ENCODE measurements at regions not wholly inside any gene's neighbourhood (a gene's known extent, or its start where the extent isn't known, plus 50 kb on each side); places are given as distances from the start of the nearest gene placed in this dataset.

DNA sequence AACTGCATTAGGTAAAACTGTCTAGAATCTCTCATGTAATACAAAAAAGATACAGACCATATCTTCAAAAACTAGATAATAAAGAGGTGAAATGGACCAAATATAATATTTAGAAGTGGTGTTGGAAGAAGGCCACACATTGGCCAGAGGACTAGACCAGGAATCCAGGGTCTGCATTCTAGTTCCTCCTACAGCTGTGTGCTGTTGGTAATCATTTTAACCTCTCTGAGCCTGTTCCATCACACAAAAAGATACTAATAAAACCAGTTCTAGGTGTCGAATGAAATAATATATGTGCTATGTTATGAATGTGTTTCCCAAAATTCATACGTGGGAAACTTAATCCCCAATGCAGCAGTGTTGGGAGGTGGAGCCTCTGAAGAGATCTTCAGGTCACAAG lies 111.6 kb upstream of the RREB1 start:
- H3K18ac ChIP-seq (ENCODE audit: low read length) = no peak overlapping the region
- no peak overlapping the region for H3K4me3 ChIP-seq (ENCODE audit: low read length)
- no peaks in the 10 kb centered on the region for H3K36me3 ChIP-seq (ENCODE audit: control insufficient read depth, insufficient read depth, low read length)

DNA sequence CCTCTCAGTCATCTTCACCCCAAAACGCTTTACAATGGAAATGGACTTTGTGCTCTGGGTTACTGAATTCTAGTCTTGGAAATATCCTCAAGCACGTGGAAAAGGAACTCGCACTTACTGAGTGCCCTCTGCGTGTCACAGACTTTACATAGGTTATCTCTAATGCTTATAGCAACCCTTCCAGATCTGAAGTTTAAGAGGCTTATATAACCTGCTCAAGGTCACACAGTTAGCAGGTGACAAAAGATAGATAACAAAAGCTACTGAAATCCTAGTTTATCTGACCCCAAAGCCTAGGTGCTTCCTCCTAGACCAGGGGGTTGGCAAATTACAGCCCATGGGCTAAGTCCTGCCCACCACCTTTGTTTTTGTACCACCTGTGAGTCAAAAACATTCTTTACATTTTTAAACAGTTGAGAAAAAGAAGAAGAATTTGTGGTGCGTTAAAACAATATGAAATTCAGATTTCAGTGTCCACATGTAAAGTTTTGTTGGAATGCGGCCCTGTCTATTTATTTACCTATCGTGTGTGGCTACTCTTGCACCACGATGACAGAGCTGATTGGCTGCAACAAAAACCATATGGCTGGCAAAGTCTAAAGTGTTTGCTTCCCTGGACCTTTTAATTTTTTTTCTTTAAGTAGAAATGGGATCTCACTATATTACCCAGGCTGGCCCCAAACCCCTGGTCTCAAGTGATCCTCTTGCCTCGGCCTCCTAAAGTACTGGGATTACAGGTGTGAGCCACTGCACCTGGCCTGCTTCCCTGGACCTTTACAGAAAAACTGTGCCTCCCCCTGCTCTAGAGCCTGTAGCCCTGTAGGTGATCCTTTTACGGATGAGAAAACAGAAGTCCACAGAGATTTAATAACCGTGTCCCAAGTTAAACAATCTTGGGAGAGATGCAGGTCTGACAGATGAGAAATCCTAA lies 110.2 kb upstream of the RREB1 start:
- H3K79me2 ChIP-seq (ENCODE audit: control insufficient read depth, insufficient read depth, low read length) = no peaks in the 10 kb centered on the region
- H2BK15ac ChIP-seq (replicated peaks; ENCODE audit: low read depth) = no peak overlapping the region
- H3K18ac ChIP-seq (ENCODE audit: low read length) = no peak overlapping the region
- peak overlapping the region; percentile 3 for H3K56ac ChIP-seq (ENCODE audit: low read length)
- no CpG with 5 or more reads among the region's 11 CpGs for WGBS (ENCODE audit: extremely low coverage, insufficient coverage, low lambda C conversion rate)
- H4K8ac ChIP-seq (ENCODE audit: low read depth, low read length) = no peak overlapping the region
- H3K79me1 ChIP-seq (ENCODE audit: low read length) = no peaks in the 10 kb centered on the region
- H3K9ac ChIP-seq (ENCODE audit: low read length) = no peak overlapping the region
- peak overlapping the region; percentile 59 for H3K4ac ChIP-seq (ENCODE audit: low read depth, low read length)
- no peak overlapping the region for H3K27ac ChIP-seq (ENCODE audit: low read depth, low read length)
- H3K4me3 ChIP-seq (ENCODE audit: low read length) = no peak overlapping the region
- no peak overlapping the region for H3K23ac ChIP-seq (ENCODE audit: low read length)
- H2BK5ac ChIP-seq (ENCODE audit: low read length) = no peak overlapping the region
- no peaks in the 10 kb centered on the region for H3K27me3 ChIP-seq (ENCODE audit: insufficient read depth, low read length, poor library complexity)
- no peak for DNase-seq
- no peak overlapping the region for H2AK5ac ChIP-seq (ENCODE audit: low read length)
- no peaks in the 10 kb centered on the region for H3K4me1 ChIP-seq (ENCODE audit: control insufficient read depth, low read depth, low read length)
- H4K5ac ChIP-seq (ENCODE audit: low read length) = no peak overlapping the region
- H3K36me3 ChIP-seq (ENCODE audit: control insufficient read depth, insufficient read depth, low read length) = no peaks in the 10 kb centered on the region
- no peak overlapping the region for H2BK120ac ChIP-seq (ENCODE audit: low read depth, low read length)
- no peak overlapping the region for H3K4me2 ChIP-seq (ENCODE audit: low read length)

More for the DNA sequence above, 111.6 kb upstream of the RREB1 start:
- Histone ChIP-seq H2BK120ac (ENCODE audit: low read depth, low read length) (no peak overlapping the region), H3K79me1 (ENCODE audit: low read length) (no peaks in the 10 kb centered on the region), H3K9ac (ENCODE audit: low read length) (no peak overlapping the region), H3K4me2 (ENCODE audit: low read length) (no peak overlapping the region), H3K4ac (ENCODE audit: low read depth, low read length) (no peak overlapping the region), H2BK15ac (replicated peaks; ENCODE audit: low read depth) (no peak overlapping the region), H4K8ac (ENCODE audit: low read depth, low read length) (no peak overlapping the region), H3K27ac (ENCODE audit: low read depth, low read length) (no peak overlapping the region), H2BK5ac (ENCODE audit: low read length) (no peak overlapping the region), H2AK5ac (ENCODE audit: low read length) (no peak overlapping the region), H3K56ac (ENCODE audit: low read length) (no peak overlapping the region), H4K5ac (ENCODE audit: low read length) (no peak overlapping the region), H3K27me3 (ENCODE audit: insufficient read depth, low read length, poor library complexity) (no peaks in the 10 kb centered on the region), H3K4me1 (ENCODE audit: control insufficient read depth, low read depth, low read length) (no peaks in the 10 kb centered on the region), H3K79me2 (ENCODE audit: control insufficient read depth, insufficient read depth, low read length) (no peaks in the 10 kb centered on the region), H3K23ac (ENCODE audit: low read length) (no peak overlapping the region)
- no peak for DNase-seq
- no CpG with 5 or more reads among the region's 2 CpGs for WGBS (ENCODE audit: extremely low coverage, insufficient coverage, low lambda C conversion rate)

DNA sequence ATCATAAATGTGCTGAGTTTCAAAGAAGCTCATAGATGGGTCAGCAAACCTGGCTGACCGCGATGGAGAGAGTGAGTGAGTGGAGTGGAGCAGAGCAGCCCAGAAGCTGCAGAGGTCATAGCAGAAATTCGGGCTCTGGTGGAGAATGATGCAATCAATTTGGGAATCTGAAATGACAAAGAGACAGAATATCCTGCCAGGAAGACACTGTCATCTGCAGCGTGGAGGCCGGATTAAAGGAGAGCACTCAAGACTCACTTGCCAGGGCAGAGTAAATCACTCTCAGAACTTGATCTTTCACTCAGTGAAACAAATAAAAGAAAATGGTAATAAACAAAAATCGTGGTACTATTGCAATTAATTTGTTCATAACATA lies 109.6 kb upstream of the RREB1 start:
- Histone ChIP-seq H4K5ac (ENCODE audit: low read length) (no peak overlapping the region), H3K23ac (ENCODE audit: low read length) (no peak overlapping the region), H3K27me3 (ENCODE audit: insufficient read depth, low read length, poor library complexity) (no peaks in the 10 kb centered on the region), H2BK5ac (ENCODE audit: low read length) (no peak overlapping the region), H3K36me3 (ENCODE audit: control insufficient read depth, insufficient read depth, low read length) (no peaks in the 10 kb centered on the region), H3K4me2 (ENCODE audit: low read length) (no peak overlapping the region), H2BK120ac (ENCODE audit: low read depth, low read length) (no peak overlapping the region), H3K4me1 (ENCODE audit: control insufficient read depth, low read depth, low read length) (no peaks in the 10 kb centered on the region), H3K4me3 (ENCODE audit: low read length) (no peak overlapping the region), H2BK15ac (replicated peaks; ENCODE audit: low read depth) (no peak overlapping the region), H3K56ac (ENCODE audit: low read length) (peak overlapping the region; percentile 3), H3K79me2 (ENCODE audit: control insufficient read depth, insufficient read depth, low read length) (no peaks in the 10 kb centered on the region), H3K9ac (ENCODE audit: low read length) (no peak overlapping the region), H3K4ac (ENCODE audit: low read depth, low read length) (no peak overlapping the region), H3K27ac (ENCODE audit: low read depth, low read length) (no peak overlapping the region), H4K8ac (ENCODE audit: low read depth, low read length) (no peak overlapping the region), H3K18ac (ENCODE audit: low read length) (no peak overlapping the region), H3K79me1 (ENCODE audit: low read length) (no peaks in the 10 kb centered on the region), H2AK5ac (ENCODE audit: low read length) (no peak overlapping the region)
- peak; percentile 35 for DNase-seq
- WGBS (ENCODE audit: extremely low coverage, insufficient coverage, low lambda C conversion rate) = 100% methylated on average over 1 of the region's 6 CpGs

DNA sequence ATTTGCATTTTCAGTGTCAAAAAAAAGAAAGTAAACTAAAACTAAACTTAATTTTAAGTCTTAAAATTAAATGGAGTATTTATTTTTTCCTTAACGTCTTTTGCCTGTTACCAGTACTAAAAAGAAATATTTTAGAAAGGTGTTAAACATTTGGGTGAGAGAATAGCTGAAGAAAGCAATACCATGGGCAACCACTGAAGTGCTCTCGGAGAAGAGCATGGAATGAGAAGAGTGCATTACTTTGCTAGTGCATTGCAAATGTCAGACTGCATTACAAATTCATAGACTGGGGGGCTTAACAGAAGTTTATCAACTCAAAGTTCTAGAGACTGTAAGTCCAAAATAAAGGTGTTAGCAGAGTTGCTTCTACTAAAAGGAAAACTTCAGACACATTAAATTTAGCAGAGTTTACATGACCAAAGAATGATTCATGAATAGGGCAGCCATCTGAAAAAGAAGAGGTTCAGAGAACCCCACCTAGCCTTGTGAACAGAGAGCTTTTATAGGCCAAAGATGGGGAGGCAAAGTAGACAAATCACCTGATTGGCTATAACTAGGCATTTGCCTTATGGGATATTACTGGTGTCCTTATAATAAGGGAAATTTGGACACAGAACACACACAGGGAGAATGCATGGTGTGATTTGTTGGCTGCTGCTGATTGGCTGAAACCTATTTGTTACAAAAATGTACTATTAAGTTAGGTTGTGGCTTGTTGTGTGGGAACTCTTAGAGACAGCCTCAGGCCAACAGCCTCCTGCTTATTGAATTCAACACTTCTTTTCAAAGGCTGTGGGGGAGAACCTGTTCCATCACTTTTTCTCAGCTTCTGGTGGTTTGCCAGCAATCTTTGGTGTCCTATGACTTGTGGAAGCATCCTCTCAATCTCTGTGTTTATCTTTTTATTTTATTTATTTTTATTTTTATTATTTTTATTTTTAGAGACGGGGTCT lies 106.7 kb upstream of the RREB1 start:
- no peaks in the 10 kb centered on the region for H3K79me2 ChIP-seq (ENCODE audit: control insufficient read depth, insufficient read depth, low read length)
- H4K8ac ChIP-seq (ENCODE audit: low read depth, low read length) = no peak overlapping the region
- H3K9ac ChIP-seq (ENCODE audit: low read length) = no peak overlapping the region
- H3K18ac ChIP-seq (ENCODE audit: low read length) = no peak overlapping the region
- no peaks in the 10 kb centered on the region for H3K4me1 ChIP-seq (ENCODE audit: control insufficient read depth, low read depth, low read length)
- no peak overlapping the region for H2BK5ac ChIP-seq (ENCODE audit: low read length)
- no peak for DNase-seq
- no peak overlapping the region for H3K56ac ChIP-seq (ENCODE audit: low read length)
- no peaks in the 10 kb centered on the region for H3K79me1 ChIP-seq (ENCODE audit: low read length)
- H3K27me3 ChIP-seq (ENCODE audit: insufficient read depth, low read length, poor library complexity) = no peaks in the 10 kb centered on the region
- no peak overlapping the region for H2BK120ac ChIP-seq (ENCODE audit: low read depth, low read length)
- no peak overlapping the region for H3K27ac ChIP-seq (ENCODE audit: low read depth, low read length)
- H4K5ac ChIP-seq (ENCODE audit: low read length) = no peak overlapping the region
- H3K4ac ChIP-seq (ENCODE audit: low read depth, low read length) = no peak overlapping the region
- no peak overlapping the region for H2AK5ac ChIP-seq (ENCODE audit: low read length)
- no peak overlapping the region for H3K4me2 ChIP-seq (ENCODE audit: low read length)
- no peak overlapping the region for H2BK15ac ChIP-seq (replicated peaks; ENCODE audit: low read depth)
- H3K23ac ChIP-seq (ENCODE audit: low read length) = no peak overlapping the region
- H3K4me3 ChIP-seq (ENCODE audit: low read length) = no peak overlapping the region
- no peaks in the 10 kb centered on the region for H3K36me3 ChIP-seq (ENCODE audit: control insufficient read depth, insufficient read depth, low read length)
- no CpG with 5 or more reads among the region's 3 CpGs for WGBS (ENCODE audit: extremely low coverage, insufficient coverage, low lambda C conversion rate)

DNA sequence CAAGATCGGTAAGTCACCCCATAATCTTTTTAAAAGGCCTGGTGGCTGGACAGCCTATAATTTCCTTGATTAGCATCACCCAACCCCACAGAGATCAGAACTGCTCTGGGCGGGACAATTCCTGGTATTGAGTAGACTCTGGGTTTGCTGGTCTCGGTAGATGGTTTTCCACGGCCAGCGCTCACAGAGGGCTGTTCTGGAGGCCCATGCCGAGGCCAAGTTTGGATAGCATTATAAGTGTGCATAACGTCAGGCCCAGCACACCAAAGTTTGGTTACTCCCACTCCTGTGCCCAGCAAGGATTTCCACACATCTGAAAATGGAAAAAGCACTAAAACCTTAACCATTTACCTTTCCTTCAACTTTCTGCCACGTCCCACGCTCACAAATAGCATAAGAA lies 104.7 kb upstream of the RREB1 start:
- no peaks in the 10 kb centered on the region for H3K27me3 ChIP-seq (ENCODE audit: insufficient read depth, low read length, poor library complexity)
- H3K79me2 ChIP-seq (ENCODE audit: control insufficient read depth, insufficient read depth, low read length) = no peaks in the 10 kb centered on the region
- no peaks in the 10 kb centered on the region for H3K79me1 ChIP-seq (ENCODE audit: low read length)
- no peak overlapping the region for H2BK5ac ChIP-seq (ENCODE audit: low read length)
- H3K4me1 ChIP-seq (ENCODE audit: control insufficient read depth, low read depth, low read length) = no peaks in the 10 kb centered on the region
- H4K8ac ChIP-seq (ENCODE audit: low read depth, low read length) = no peak overlapping the region
- H2BK15ac ChIP-seq (replicated peaks; ENCODE audit: low read depth) = no peak overlapping the region
- no peak overlapping the region for H4K5ac ChIP-seq (ENCODE audit: low read length)
- no peak for DNase-seq
- no peak overlapping the region for H3K4me2 ChIP-seq (ENCODE audit: low read length)
- H3K9ac ChIP-seq (ENCODE audit: low read length) = no peak overlapping the region
- H3K4me3 ChIP-seq (ENCODE audit: low read length) = no peak overlapping the region
- H2AK5ac ChIP-seq (ENCODE audit: low read length) = no peak overlapping the region
- no peak overlapping the region for H3K27ac ChIP-seq (ENCODE audit: low read depth, low read length)
- H2BK120ac ChIP-seq (ENCODE audit: low read depth, low read length) = no peak overlapping the region
- WGBS (ENCODE audit: extremely low coverage, insufficient coverage, low lambda C conversion rate) = no CpG with 5 or more reads among the region's 9 CpGs
- H3K23ac ChIP-seq (ENCODE audit: low read length) = no peak overlapping the region
- no peaks in the 10 kb centered on the region for H3K36me3 ChIP-seq (ENCODE audit: control insufficient read depth, insufficient read depth, low read length)
- no peak overlapping the region for H3K4ac ChIP-seq (ENCODE audit: low read depth, low read length)
- no peak overlapping the region for H3K56ac ChIP-seq (ENCODE audit: low read length)
- H3K18ac ChIP-seq (ENCODE audit: low read length) = no peak overlapping the region

Data from mesendoderm (in vitro differentiated cells).